Smooth muscle cell of the brain vasculature (primary cell): ENCODE measurements at regions not wholly inside any gene's neighbourhood (a gene's known extent, or its start where the extent isn't known, plus 50 kb on each side); places are given as distances from the start of the nearest gene placed in this dataset.
A peak's percentile ranks its signal among the peaks of the same experiment; 100 is the strongest.
"Not testable (repeated sequence)": the region's sequence is repeated elsewhere in the genome, so short reads cannot be mapped to it uniquely, and the experiment has no call there.

ENCODE experiments used
- DNase-seq: peaks from one replicate; pipeline ENCODE4 v3.0.0-alpha.2; 2012; ENCODE audit warnings: low read depth, low spot score

GRCh38 chr17:63075969-63076368 lies 109.9 kb downstream of the TANC2 start:
- DNase-seq: no peak

DNA sequence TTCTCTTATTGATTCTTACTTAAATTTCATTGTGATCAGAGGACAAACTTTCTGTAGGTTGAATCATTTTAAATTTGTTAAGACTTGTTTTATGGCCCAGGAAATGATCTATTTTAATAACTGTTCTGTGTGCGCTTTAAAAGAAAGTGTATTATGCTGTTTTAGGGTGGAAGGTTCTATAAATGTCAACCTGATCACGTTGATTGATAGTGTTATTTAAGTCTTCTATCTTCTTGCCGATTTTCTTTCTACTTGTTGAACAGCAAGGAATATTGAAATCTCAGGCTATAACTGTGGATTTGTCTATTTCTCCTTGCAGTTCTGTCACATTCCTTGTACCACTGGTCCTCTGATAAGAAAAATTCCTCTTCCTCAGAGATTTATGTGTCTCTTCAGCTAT lies 112.7 kb downstream of the TANC2 start:
- DNase-seq: no peak

- DNase-seq: peak; percentile 6
Measured at GRCh38 chr17:63082273-63082861, 116.3 kb downstream of the TANC2 start.

DNA sequence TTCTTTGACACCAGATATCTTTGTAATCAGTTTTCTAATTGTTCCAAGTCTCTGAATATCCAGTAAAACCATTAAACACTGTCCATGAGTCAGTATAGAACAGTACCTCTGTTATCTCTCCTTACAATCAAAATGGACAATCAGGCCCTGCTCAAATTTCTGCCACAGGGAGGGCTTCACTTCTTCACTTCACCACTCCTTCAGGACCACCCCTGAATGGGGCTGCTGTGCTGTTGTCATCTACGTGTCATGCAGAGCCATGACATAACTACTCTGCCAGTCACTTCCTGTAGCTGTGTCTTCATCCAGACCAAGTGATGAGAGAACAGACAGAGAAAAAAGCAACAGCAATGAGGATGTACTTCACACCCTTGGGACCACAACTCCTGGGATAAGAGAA lies 116.9 kb downstream of the TANC2 start:
- no peak for DNase-seq

DNA sequence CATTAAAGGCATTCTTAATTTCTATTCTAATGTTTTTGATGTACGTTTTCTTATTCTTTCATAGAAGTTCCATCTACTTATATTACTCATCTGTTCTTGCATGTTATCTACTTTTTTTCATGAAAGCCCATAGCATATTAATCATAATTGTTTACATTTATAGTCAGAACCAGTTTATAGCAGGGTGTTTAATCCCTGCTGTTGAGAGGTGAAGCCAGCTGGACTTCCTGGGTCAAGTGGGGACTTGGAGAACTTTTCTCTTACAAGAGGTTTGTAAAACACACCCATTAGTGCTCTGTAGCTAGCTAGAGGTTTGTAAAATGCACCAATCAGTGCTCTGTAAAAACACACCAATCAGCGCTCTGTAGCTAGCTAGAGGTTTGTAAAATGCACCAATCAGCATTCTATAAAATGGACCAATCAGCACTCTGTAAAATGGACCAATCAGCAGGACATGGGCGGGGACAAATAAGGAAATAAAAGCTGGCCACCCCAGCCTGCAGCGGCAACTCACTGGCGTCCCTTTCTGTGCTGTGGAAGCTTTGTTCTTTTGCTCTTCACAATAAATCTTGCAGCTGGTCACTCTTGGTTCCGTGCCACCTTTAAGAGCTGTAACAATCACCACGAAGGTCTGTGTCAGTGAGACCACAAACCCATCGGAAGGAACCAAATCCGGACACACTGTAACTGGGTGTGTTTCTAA lies 120.6 kb downstream of the TANC2 start:
- no peak for DNase-seq

DNA sequence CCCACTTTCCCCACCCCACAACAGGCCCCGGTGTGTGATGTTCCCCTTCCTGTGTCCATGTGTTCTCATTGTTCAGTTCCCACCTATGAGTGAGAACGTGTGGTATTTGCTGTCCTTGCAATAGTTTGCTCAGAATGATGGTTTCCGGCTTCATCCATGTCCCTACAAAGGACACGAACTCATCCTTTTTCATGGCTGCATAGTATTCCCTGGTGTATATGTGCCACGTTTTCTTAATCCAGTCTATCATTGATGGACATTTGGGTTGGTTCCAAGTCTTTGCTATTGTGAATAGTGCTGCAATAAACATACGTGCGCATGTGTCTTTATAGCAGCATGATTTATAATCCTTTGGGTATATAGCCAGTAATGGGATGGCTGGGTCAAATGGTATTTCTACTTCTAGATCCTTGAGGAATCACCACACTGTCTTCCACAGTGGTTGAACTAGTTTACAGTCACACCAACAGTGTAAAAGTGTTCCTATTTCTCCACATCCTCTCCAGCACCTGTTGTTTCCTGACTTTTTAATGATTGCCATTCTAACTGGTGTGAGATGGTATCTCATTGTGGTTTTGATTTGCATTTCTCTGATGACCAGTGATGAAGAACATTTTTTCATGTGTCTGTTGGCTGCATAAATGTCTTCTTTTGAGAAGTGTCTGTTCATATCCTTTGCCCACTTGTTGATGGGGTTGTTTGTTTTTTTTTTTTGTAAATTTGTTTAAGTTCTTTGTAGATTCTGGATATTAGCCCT lies 124.5 kb downstream of the TANC2 start:
- not testable (repeated sequence) for DNase-seq

DNA sequence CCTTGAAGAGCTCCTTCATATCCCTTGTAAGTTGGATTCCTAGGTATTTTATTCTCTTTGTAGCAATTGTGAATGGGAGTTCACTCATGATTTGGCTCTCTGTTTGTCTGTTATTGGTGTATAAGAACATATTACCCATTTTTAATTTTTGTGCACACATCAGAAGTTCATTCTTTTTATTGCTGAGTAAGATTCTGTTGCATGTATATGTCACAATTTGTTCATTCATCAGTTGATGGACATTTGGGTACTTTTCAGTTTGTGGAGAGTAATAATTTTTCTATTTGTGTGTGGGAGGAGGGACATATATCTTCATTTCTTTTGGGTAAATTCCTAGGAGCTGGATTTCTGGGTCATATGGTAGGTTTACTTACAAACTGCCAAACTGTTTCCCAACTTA lies 125.9 kb downstream of the TANC2 start:
- DNase-seq: not testable (repeated sequence)

- DNase-seq: no peak
Measured at GRCh38 chr17:63094631-63095030, 128.6 kb downstream of the TANC2 start.

DNA sequence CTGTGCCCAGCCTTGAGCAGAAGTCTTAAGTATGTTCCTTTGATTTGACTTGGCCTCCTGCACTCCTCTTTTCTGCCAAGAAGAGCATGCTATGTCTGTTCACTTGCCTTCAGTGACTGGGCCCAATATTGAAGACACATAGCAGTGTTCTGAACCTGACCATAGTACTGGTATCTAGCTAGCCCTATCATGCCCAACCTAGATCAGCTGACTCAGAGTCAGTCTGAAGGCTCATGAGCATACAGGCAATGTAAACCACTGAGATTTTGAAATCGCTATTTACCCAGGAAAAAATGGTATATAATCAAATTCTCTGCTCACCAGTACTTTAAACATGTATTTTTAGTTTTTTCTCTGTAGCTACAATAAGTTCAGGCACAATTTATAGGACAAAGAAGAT lies 129.4 kb downstream of the TANC2 start:
- no peak for DNase-seq

DNA sequence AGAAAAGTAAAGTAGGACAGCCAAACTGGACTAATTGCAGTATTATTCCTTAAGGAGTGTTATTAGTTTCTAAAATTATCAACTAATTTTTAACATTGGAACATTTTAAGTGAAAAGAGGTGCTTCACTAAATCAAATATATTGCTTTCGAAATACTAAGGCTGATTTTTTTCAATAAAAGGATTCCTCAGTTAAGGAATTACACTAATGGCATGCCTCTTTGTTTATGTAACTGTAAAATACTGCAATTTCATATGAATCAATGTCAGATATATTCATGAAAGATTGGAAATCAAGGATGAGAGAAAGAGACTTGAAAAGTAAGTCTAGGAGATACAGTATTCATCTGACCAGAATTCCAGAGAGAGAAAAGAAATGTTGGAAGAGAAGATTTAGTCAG lies 129.8 kb downstream of the TANC2 start:
- no peak for DNase-seq

DNA sequence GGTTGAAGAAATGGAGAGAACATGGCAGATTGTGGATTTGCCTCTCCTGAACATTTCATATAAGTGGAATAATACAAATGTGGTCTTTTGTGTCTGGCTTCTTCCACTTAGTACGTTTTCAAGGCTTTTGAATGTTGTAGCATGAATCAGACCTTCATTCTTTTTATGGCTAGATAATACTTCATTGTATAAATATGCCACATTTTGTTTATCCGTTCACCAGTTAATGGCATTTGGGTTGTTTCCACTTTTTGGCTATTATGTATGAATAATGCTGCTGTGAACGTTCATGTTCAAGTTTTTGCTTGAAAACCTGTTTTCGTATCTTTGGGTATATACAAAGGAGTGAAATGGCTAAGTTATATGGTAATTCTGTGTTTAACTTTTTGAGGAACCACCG lies 130.4 kb downstream of the TANC2 start:
- DNase-seq: no peak

- DNase-seq: no peak
Measured at GRCh38 chr17:63099425-63099824, 133.4 kb downstream of the TANC2 start.

DNA sequence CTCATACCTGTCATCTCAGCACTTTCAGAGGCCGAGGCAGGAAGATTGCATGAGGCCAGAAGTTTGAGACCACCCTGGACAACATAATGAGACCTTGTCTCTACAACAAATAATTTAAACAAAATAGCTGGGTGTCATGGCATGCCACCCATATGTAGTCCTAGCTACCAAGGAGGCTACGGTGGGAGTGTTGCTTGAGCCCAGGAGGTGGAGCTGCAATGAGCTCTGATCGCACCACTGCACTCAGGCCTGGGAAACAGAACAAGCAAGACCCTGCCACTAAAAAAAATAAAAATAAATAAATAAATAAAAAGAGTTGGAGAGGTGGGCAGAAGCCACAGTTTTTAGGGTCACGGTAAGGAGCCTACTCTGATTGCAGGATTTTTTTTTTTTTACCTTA lies 136.0 kb downstream of the TANC2 start:
- DNase-seq: no peak

DNA sequence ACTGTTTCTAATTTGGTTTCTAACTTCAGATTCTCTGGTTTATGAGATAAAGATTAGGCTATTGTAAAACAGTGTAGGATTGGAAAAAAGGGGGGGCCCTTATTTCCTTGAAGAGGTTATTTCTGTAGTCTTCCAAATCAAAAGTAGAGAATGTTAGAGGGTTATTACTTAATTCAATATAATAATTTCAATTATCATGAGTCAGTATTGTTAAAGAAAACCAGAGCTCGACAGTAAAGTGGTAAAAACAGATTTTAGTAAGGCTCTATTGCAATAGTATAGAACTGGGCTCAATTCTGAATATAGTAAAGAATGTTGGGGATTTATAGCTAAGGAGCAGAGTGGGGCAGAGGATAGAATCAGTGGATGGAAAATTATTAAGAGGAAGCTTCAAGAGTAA lies 140.0 kb downstream of the TANC2 start:
- DNase-seq: no peak

- DNase-seq: no peak
Measured at GRCh38 chr17:63109661-63110060, 143.6 kb downstream of the TANC2 start.

GRCh38 chr17:63113167-63113566 lies 147.1 kb downstream of the TANC2 start:
- DNase-seq: no peak

- no peak for DNase-seq
Measured at GRCh38 chr17:63116228-63116627, 150.2 kb downstream of the TANC2 start.

DNA sequence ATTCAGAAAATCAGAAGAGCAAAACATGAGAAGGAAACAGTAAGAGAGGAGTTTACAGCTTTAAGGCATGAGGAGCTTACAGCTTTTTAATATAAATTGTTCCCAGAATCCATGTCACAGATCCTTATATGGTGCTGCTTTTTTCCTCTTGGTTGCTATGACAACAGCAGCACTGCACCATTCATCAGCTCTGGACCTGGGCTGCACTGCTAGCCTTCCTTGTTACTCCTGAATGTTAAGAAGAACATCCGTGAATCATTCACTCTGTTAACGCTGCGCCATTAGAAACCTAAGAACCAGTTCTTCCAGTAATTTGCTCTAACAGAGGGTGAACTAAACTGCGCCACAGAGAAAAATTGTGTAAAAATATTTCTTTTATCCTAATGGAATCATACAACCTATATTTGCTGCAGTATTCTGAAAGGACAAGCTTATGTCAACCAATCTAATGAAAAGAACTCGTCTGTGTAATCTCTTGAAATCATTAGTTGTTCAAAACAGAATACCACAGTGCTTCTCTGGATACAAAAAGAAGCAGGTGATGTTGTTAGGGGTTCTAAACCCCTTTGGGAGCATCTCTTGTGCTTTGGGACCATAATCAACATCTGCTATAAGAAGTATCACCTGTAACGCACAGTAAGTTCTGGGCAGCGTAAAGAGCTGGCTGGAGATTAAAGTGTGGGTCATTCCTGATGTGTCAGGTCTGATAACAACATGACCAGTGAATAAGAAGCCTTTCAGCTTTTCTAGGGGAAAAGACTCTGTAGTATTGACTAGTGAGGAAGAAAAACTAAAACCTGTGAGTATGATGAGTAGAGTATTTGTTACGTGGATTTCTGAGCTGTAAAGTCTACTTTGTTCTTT lies 151.2 kb downstream of the TANC2 start:
- DNase-seq: no peak

GRCh38 chr17:63120406-63120805 lies 154.4 kb downstream of the TANC2 start:
- no peak for DNase-seq

GRCh38 chr17:63124536-63124935 lies 158.5 kb downstream of the TANC2 start:
- DNase-seq: no peak

DNA sequence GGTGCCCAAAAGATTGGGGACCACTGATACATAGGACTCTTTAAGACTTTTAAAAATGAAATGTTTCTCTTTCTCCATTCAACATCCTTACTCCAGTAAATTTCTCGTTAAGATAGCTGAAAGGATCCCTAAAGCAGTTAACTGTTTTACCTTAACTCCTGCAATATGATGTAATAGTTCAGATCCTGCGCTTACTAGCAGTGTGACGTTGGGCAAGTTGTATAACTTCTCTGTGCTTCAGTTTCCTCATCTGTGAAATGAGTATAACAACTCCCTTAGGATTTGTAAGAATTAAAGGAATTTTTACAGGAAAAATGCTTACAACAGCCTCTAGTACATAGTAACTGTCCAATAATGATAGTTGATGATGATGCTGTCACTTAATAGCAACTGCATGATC lies 158.9 kb downstream of the TANC2 start:
- no peak for DNase-seq

DNA sequence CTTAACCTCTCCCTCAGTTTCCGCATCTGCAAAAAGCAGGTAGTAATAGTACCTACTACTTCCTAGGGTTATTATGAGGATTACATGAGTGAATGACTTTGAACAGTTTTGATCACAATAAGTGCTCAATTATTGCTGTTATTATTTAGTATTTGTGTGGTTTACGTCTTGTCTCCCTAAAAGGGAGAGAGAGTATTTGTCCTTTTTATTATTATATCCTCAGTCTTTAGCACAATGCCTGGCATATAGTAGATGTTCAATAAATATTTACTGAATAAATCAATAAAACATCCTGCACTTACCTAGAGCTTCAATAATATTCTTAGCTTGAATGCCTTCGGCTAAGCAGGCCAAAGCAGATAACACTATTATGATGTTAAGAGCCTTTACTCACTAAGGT lies 160.0 kb downstream of the TANC2 start:
- no peak for DNase-seq
